ENCODE measurements at regions not wholly inside any gene's neighbourhood (a gene's known extent, or its start where the extent isn't known, plus 50 kb on each side); places are given as distances from the start of the nearest gene placed in this dataset.

DNA sequence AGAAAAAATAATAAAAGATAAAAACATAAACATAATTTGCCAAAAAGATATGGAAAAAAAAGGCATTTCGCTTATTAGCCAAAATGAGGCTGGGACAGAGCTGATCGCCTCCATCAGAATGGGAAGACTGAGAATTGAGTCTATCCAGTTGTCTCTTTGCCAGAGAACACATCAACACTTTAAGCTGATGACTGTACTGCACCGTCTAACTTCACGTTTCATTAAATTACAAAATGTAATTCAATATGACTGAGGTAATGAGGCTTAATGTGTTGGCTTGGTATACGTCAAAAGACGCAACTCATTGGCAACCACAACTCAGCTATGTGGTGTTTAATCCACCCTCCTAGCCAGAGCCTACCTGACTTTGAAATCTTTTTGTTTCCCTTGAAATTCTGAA lies 462.7 kb upstream of the CD180 start:
- Histone ChIP-seq H3K27me3 (ENCODE audit: control insufficient read depth, extremely low read depth, insufficient read depth, low read length) (no peaks in the 10 kb centered on the region), H3K9me3 (ENCODE audit: control insufficient read depth, low read depth, low read length) (no peaks in the 10 kb centered on the region), H4K20me1 (ENCODE audit: control insufficient read depth, extremely low read depth, insufficient read depth, low read length) (no peaks in the 10 kb centered on the region), H3K9ac (ENCODE audit: control insufficient read depth, extremely low read depth, insufficient read depth, low read length) (no peak overlapping the region), H3K36me3 (ENCODE audit: control insufficient read depth in 2 of 2, extremely low read depth in 1 of 2, insufficient read depth in 2 of 2, low read length in 2 of 2) (no peaks in the 10 kb centered on the region), H3K4me2 (ENCODE audit: control insufficient read depth, extremely low read depth, insufficient read depth, low read depth, low read length) (no peak overlapping the region), H3K4me1 (ENCODE audit: control insufficient read depth, extremely low read depth, insufficient read depth, low read length) (no peaks in the 10 kb centered on the region), H3K9me1 (ENCODE audit: control insufficient read depth, extremely low read depth, insufficient read depth, low read length) (no peaks in the 10 kb centered on the region), H3K4me3 (ENCODE audit: control insufficient read depth in 2 of 3, extremely low read depth in 1 of 3, insufficient read depth in 2 of 3, low read depth in 1 of 3, low read length in 3 of 3) (no peak overlapping the region), H2AFZ (ENCODE audit: control insufficient read depth, low read length) (no peak overlapping the region), H3K27ac (ENCODE audit: control insufficient read depth, insufficient read depth, low read length) (no peak overlapping the region), H3K79me2 (ENCODE audit: control insufficient read depth, insufficient read depth, low read length) (no peaks in the 10 kb centered on the region)
- FAIRE-seq (no peak), DNase-seq (ENCODE audit: low read depth, low spot score) (no peak)
- TF ChIP-seq EZH2 (IDR thresholded peaks at IDR 0.05; ENCODE audit: low read length) (no peak), CTCF (optimal IDR thresholded peaks at IDR 0.05 in 1 of 3, IDR thresholded peaks at IDR 0.05 in 1 of 3, conservative IDR thresholded peaks at IDR 0.05 in 1 of 3; ENCODE audit: extremely low read depth in 1 of 3, insufficient read depth in 2 of 3, low read length in 3 of 3) (no peak)
- dilution Hi-C loops (cut with MboI; ENCODE audit: extremely low pct_ligation_motif_present, low sequenced_read_pairs) = no loop called here

GRCh38 chr5:67657055-67657454 lies 460.5 kb upstream of the CD180 start:
- TF ChIP-seq EZH2 (IDR thresholded peaks at IDR 0.05; ENCODE audit: low read length) (no peak), CTCF (optimal IDR thresholded peaks at IDR 0.05 in 1 of 3, IDR thresholded peaks at IDR 0.05 in 1 of 3, conservative IDR thresholded peaks at IDR 0.05 in 1 of 3; ENCODE audit: extremely low read depth in 1 of 3, insufficient read depth in 2 of 3, low read length in 3 of 3) (no peak)
- Histone ChIP-seq H3K27ac (ENCODE audit: control insufficient read depth, insufficient read depth, low read length) (no peak overlapping the region), H3K9ac (ENCODE audit: control insufficient read depth, extremely low read depth, insufficient read depth, low read length) (no peak overlapping the region), H2AFZ (ENCODE audit: control insufficient read depth, low read length) (no peak overlapping the region), H3K79me2 (ENCODE audit: control insufficient read depth, insufficient read depth, low read length) (no peaks in the 10 kb centered on the region), H4K20me1 (ENCODE audit: control insufficient read depth, extremely low read depth, insufficient read depth, low read length) (no peaks in the 10 kb centered on the region), H3K27me3 (ENCODE audit: control insufficient read depth, extremely low read depth, insufficient read depth, low read length) (no peaks in the 10 kb centered on the region), H3K36me3 (ENCODE audit: control insufficient read depth in 2 of 2, extremely low read depth in 1 of 2, insufficient read depth in 2 of 2, low read length in 2 of 2) (no peaks in the 10 kb centered on the region), H3K4me1 (ENCODE audit: control insufficient read depth, extremely low read depth, insufficient read depth, low read length) (no peaks in the 10 kb centered on the region), H3K9me3 (ENCODE audit: control insufficient read depth, low read depth, low read length) (no peaks in the 10 kb centered on the region), H3K4me3 (ENCODE audit: control insufficient read depth in 2 of 3, extremely low read depth in 1 of 3, insufficient read depth in 2 of 3, low read depth in 1 of 3, low read length in 3 of 3) (no peak overlapping the region), H3K4me2 (ENCODE audit: control insufficient read depth, extremely low read depth, insufficient read depth, low read depth, low read length) (no peak overlapping the region), H3K9me1 (ENCODE audit: control insufficient read depth, extremely low read depth, insufficient read depth, low read length) (no peaks in the 10 kb centered on the region)
- FAIRE-seq (no peak), DNase-seq (ENCODE audit: low read depth, low spot score) (no peak)
- dilution Hi-C loops (cut with MboI; ENCODE audit: extremely low pct_ligation_motif_present, low sequenced_read_pairs) = no loop called here
